ENCODE measurements at regions not wholly inside any gene's neighbourhood (a gene's known extent, or its start where the extent isn't known, plus 50 kb on each side); places are given as distances from the start of the nearest gene placed in this dataset.

GRCh38 chr4:143273160-143273917, 63.3 kb upstream of the GAB1 start:
- DNase-seq (ENCODE audit: low read depth) = peak; percentile 3

- no peak for DNase-seq (ENCODE audit: low read depth)
Observed at GRCh38 chr4:143280861-143281260, 55.8 kb upstream of the GAB1 start.

GRCh38 chr4:143281507-143282190, 55.0 kb upstream of the GAB1 start:
- no peak for DNase-seq (ENCODE audit: low read depth)

- DNase-seq (ENCODE audit: low read depth) = no peak
Observed at GRCh38 chr4:143282211-143282707, 54.4 kb upstream of the GAB1 start.

GRCh38 chr4:143285696-143286437, 50.8 kb upstream of the GAB1 start:
- no peak for DNase-seq (ENCODE audit: low read depth)

- peak; percentile 24 for DNase-seq (ENCODE audit: low read depth)
Observed at GRCh38 chr4:143286701-143287571, 49.7 kb upstream of the GAB1 start.

Data from non-pigmented ciliary epithelial cell (primary cell).